ENCODE measurements at regions not wholly inside any gene's neighbourhood (a gene's known extent, or its start where the extent isn't known, plus 50 kb on each side); places are given as distances from the start of the nearest gene placed in this dataset.

DNA sequence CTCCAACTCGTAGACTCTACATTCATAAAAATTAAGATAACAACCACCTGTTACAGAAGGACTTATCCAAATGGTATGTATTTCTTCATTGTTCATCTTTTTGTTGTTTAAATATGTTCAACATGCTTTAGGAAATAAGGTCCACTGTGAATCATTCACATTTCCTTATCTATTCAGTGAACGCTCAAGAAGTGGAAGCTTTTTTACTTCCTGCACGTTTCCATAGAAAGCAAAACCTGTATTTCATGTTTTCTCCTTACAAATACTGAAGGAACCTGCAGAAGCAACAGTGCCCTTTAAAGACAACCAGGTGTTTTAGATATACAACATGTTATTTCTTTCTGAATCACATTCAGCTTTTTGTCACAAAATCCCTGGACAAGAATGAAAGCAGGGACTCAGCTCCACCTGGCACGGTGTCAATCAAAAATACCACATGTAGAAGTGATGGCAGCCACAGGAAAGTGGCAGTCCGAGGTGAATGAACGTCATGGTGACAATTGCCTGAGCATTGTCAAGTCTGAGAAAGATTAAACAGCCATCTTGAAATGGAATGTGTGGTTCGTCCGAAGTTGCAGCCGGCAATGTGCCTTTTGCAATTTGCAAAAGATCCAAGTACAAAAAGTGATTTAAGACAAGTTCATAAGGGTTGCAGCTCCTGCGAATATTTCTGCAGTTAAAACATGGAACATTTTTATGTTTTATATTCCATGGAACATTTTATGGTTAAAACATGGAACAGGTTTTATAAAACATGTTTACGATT, 66.7 kb upstream of the RIPOR2 start:
- DNase-seq: no peak
- H3K27me3 ChIP-seq (ENCODE audit: control insufficient read depth, insufficient read depth, low read length): no peaks in the 10 kb centered on the region
- H3K27ac ChIP-seq (ENCODE audit: low read length): no peak overlapping the region
- no peaks in the 10 kb centered on the region for H3K27me3 Mint-ChIP-seq (ENCODE audit: low read depth in 2 of 2)
- H3K36me3 Mint-ChIP-seq: no peaks in the 10 kb centered on the region
- peaks cover 27% of the 10 kb centered on the region for H3K4me1 ChIP-seq (ENCODE audit: control insufficient read depth, insufficient read depth, low read length)
- H3K9me3 ChIP-seq (ENCODE audit: control insufficient read depth, insufficient read depth, low read length): no peaks in the 10 kb centered on the region
- intact Hi-C loops (cut with micrococcal nuclease): no loop called here
- peaks cover 2% of the 10 kb centered on the region for H3K36me3 ChIP-seq (ENCODE audit: control insufficient read depth, insufficient read depth, low read length)
- H3K4me3 Mint-ChIP-seq: no peak overlapping the region
- no peak overlapping the region for H3K27ac Mint-ChIP-seq
- H3K4me1 Mint-ChIP-seq: peaks cover 56 to 59% of the 10 kb centered on the region in 2 donors
- H3K4me3 ChIP-seq (ENCODE audit: low read length): no peak overlapping the region
- 72% methylated on average over 10 of the region's 11 CpGs for WGBS (ENCODE audit: insufficient coverage)
- TF ChIP-seq, protein P1, sequence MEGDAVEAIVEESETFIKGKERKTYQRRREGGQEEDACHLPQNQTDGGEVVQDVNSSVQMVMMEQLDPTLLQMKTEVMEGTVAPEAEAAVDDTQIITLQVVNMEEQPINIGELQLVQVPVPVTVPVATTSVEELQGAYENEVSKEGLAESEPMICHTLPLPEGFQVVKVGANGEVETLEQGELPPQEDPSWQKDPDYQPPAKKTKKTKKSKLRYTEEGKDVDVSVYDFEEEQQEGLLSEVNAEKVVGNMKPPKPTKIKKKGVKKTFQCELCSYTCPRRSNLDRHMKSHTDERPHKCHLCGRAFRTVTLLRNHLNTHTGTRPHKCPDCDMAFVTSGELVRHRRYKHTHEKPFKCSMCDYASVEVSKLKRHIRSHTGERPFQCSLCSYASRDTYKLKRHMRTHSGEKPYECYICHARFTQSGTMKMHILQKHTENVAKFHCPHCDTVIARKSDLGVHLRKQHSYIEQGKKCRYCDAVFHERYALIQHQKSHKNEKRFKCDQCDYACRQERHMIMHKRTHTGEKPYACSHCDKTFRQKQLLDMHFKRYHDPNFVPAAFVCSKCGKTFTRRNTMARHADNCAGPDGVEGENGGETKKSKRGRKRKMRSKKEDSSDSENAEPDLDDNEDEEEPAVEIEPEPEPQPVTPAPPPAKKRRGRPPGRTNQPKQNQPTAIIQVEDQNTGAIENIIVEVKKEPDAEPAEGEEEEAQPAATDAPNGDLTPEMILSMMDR (IDR thresholded peaks at IDR 0.05): no peak
- no peaks in the 10 kb centered on the region for H3K9me3 Mint-ChIP-seq
- no peak for ATAC-seq

DNA sequence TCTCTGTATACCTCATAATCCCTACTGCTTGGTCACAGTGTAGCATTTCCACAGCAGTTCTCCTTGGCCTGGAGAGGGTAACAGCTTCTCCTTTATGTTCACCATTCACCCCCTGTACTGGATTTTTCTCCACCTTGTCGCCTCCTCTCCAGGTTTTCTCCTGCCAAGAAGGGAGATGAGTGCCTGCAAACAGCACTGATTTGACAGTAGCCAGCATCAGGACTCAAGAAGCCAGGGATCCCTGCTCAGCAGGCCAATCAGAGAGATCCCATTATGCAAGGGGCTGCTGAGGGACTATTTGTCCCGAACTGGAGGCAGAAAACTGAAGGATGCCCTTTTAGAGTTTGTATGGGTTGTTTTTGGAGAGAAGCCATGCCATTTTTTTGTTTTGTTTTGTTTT, 68.6 kb upstream of the RIPOR2 start:
- Histone ChIP-seq H3K9me3 (ENCODE audit: control insufficient read depth, insufficient read depth, low read length) (no peaks in the 10 kb centered on the region), H3K36me3 (ENCODE audit: control insufficient read depth, insufficient read depth, low read length) (peaks cover 2% of the 10 kb centered on the region), H3K4me3 (ENCODE audit: low read length) (no peak overlapping the region), H3K4me1 (ENCODE audit: control insufficient read depth, insufficient read depth, low read length) (peaks cover 41% of the 10 kb centered on the region), H3K27me3 (ENCODE audit: control insufficient read depth, insufficient read depth, low read length) (no peaks in the 10 kb centered on the region), H3K27ac (ENCODE audit: low read length) (no peak overlapping the region)
- Mint-ChIP-seq H3K27me3 (ENCODE audit: low read depth in 2 of 2) (no peaks in the 10 kb centered on the region), H3K4me3 (no peak overlapping the region), H3K4me1 (peaks cover 70 to 73% of the 10 kb centered on the region in 2 donors), H3K27ac (peak overlapping the region; percentile 91 to 95), H3K36me3 (no peaks in the 10 kb centered on the region), H3K9me3 (no peaks in the 10 kb centered on the region)
- intact Hi-C loops (cut with micrococcal nuclease): no loop called here
- TF ChIP-seq, protein P1 (IDR thresholded peaks at IDR 0.05): no peak
- DNase-seq (no peak), ATAC-seq (no peak)
- WGBS (ENCODE audit: insufficient coverage): 91% methylated on average over 2 of the region's 2 CpGs

DNA sequence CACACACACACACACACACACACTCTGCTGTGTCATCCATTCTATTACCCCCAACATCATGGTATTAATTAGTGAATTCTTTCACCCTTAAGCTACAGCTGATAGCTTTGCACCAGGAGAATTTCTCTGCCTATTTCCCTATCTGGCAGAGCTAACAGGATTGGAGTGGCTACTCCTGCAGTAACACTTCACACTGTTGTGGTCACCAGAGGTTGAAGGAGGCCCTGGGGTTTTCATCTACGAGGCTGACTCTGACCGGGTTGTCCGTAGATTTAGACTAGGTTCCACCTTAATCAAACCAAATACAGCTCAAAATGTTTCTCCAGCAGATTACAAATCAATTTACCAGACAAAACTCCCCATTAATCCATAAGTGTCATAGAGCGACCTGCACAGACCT, 69.2 kb upstream of the RIPOR2 start:
- Histone ChIP-seq H3K27me3 (ENCODE audit: control insufficient read depth, insufficient read depth, low read length) (no peaks in the 10 kb centered on the region), H3K4me3 (ENCODE audit: low read length) (no peak overlapping the region), H3K27ac (ENCODE audit: low read length) (no peak overlapping the region), H3K4me1 (ENCODE audit: control insufficient read depth, insufficient read depth, low read length) (peaks cover 47% of the 10 kb centered on the region), H3K36me3 (ENCODE audit: control insufficient read depth, insufficient read depth, low read length) (peaks cover 2% of the 10 kb centered on the region), H3K9me3 (ENCODE audit: control insufficient read depth, insufficient read depth, low read length) (no peaks in the 10 kb centered on the region)
- H3K36me3 Mint-ChIP-seq: no peaks in the 10 kb centered on the region
- DNase-seq (no peak), ATAC-seq (peak in 1 of 3 donors; percentile 33)
- TF ChIP-seq, protein P1 (IDR thresholded peaks at IDR 0.05): no peak
- peaks cover 73 to 78% of the 10 kb centered on the region in 2 donors for H3K4me1 Mint-ChIP-seq
- H3K27ac Mint-ChIP-seq: peak overlapping the region; percentile 91 to 95
- no peaks in the 10 kb centered on the region for H3K9me3 Mint-ChIP-seq
- intact Hi-C loops (cut with micrococcal nuclease): loop anchor here (5.0 kb wide), 1 partner anchor 53 kb away; no protein-coding TSS in a partner anchor
- WGBS (ENCODE audit: insufficient coverage): 58% methylated on average over 4 of the region's 4 CpGs
- no peaks in the 10 kb centered on the region for H3K27me3 Mint-ChIP-seq (ENCODE audit: low read depth in 2 of 2)
- H3K4me3 Mint-ChIP-seq: peak overlapping the region; percentile 35

All from natural killer cell (primary cell).